Tibial nerve (tissue), 4 donors: ENCODE measurements at regions not wholly inside any gene's neighbourhood (a gene's known extent, or its start where the extent isn't known, plus 50 kb on each side); places are given as distances from the start of the nearest gene placed in this dataset.

Experiments
- DNase-seq, 2 donors: peaks; one replicate each; pipeline ENCODE4 v3.0.0-alpha.2; 2019; ENCODE audit warnings: low spot score in 2 of 2
- H3K27ac ChIP-seq, 4 donors: fragments of 200-600 bp; sonication (generic) in 3 of 4; one replicate each; pipeline ENCODE4 v1.5.1; 2017 to 2019; ENCODE audit warnings: mild to moderate bottlenecking in 1 of 4
- H3K27me3 ChIP-seq, 2 donors: fragments of 200-600 bp; sonication (generic) in 1 of 2; one replicate each; pipeline versions ENCODE4 v1.5.1 to v1.6.0; 2017 to 2019
- H3K36me3 ChIP-seq, 3 donors: fragments of 200-600 bp; sonication (generic); one replicate each; pipeline ENCODE4 v1.5.1; 2018 to 2019
- H3K4me1 ChIP-seq, 4 donors: fragments of 200-600 bp; sonication (generic) in 3 of 4; one replicate each; pipeline ENCODE4 v1.5.1; 2017 to 2019
- H3K4me3 ChIP-seq, 4 donors: fragments of 200-600 bp; sonication (generic) in 3 of 4; one replicate each; pipeline ENCODE4 v1.5.1; 2017 to 2019; ENCODE audit warnings: mild to moderate bottlenecking in 1 of 4, moderate library complexity in 1 of 4
- H3K9me3 ChIP-seq, 4 donors: fragments of 200-600 bp; sonication (generic) in 3 of 4; one replicate each; pipeline ENCODE4 v1.5.1; 2017 to 2019
- EP300 ChIP-seq, 2 donors: sonication (generic); formaldehyde crosslinking; IDR thresholded peaks; one replicate each; pipeline ENCODE4 v1.6.1; 2017; ENCODE audit warnings: antibody characterized with exemption in 2 of 2, mild to moderate bottlenecking in 1 of 2
- POLR2A ChIP-seq, 2 donors: fragments of 450-650 bp; IDR thresholded peaks; one replicate each; pipeline ENCODE4 v1.6.1; 2017; ENCODE audit warnings: antibody characterized with exemption in 2 of 2, mild to moderate bottlenecking in 2 of 2, moderate library complexity in 2 of 2
- WGBS, 2 donors: methylation state at CpG; one replicate each; pipeline ENCODE4 v1.1.5; 2018; 5-methylcytosine and 5-hydroxymethylcytosine counted together
- TF ChIP-seq, protein P1 (sequence below), 5 experiments: fragments of 200-600 bp in 3 of 5; fragments of 450-650 bp in 2 of 5; sonication (generic) in 3 of 5; IDR thresholded peaks; one replicate each; pipeline ENCODE4 v1.5.1; 2016 to 2019; ENCODE audit warnings: antibody characterized with exemption in 5 of 5, mild to moderate bottlenecking in 3 of 5, moderate library complexity in 2 of 5

DNA sequence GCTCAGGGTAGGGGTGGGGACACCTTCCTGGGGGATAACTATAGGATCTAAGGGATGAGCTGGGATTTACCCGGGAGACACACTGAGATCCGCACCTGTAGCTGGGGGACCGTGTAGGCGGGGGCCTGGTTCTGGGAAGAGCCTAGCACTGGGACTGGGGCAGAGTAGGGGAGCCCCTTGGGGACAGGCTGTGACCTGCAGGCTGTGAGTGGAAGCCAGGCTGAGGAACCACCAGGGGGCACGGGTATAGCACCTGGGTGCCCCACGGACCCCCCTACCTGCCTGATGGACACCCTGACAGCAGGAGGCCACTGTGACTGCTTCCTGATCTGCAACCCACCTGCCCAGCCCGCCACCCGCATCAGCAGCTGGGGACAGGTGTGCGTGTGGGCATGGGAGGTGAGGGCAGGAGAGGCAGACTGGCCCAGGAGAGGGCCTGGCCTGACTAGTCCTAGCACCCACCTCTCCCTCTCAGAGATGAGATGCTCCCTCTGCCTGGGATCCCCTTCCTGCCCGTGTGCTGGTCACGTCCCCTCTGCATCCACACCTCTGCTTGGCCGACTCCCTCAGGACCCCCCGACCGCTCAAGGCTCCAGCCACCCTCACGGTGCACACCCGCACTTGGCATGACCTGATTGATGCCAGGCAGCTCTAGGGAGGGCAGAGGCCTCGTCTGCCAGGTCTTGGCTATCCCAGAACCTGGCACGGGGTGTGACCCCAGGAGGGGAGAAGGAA, 94.2 kb upstream of the NKX1-1 start:
- no peak for TF ChIP-seq EP300 (IDR thresholded peaks at IDR 0.05)
- TF ChIP-seq POLR2A (IDR thresholded peaks at IDR 0.05): no peak
- Histone ChIP-seq H3K27me3 (peaks cover 0 to 6% of the 10 kb centered on the region in 2 donors), H3K36me3 (no peaks in the 10 kb centered on the region), H3K4me3 (no peak overlapping the region), H3K27ac (no peak overlapping the region), H3K4me1 (no peaks in the 10 kb centered on the region), H3K9me3 (no peaks in the 10 kb centered on the region)
- WGBS, 2 donors: 82 to 83% methylated on average over 17 to 18 of the region's 18 CpGs
- DNase-seq: no peak

DNA sequence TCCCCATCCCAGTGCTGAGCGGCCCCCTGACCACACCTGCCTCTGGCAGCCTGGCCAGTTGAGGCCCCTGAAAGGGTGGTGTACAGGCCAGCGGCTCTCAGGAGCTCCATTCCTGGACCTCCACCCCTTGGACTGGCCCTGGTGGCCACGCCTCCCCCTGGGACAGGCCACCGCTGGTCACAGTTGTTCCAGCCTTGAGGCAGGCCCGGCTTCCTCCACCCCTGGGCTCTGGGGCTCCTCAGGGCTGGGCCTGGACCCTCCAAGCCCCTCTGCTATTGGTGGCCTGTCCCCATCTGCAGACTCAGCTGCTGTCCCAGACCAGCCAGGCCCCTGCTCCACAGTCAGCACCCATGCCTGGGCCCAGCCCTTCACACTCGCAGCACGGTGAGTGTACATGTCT, 93.2 kb upstream of the NKX1-1 start:
- H3K27ac ChIP-seq: no peak overlapping the region
- H3K36me3 ChIP-seq: no peaks in the 10 kb centered on the region
- 75 to 78% methylated on average over 4 to 5 of the region's 7 CpGs for whole genome bisulfite sequencing, 2 donors
- no peak overlapping the region for H3K4me3 ChIP-seq
- TF ChIP-seq, protein P1, sequence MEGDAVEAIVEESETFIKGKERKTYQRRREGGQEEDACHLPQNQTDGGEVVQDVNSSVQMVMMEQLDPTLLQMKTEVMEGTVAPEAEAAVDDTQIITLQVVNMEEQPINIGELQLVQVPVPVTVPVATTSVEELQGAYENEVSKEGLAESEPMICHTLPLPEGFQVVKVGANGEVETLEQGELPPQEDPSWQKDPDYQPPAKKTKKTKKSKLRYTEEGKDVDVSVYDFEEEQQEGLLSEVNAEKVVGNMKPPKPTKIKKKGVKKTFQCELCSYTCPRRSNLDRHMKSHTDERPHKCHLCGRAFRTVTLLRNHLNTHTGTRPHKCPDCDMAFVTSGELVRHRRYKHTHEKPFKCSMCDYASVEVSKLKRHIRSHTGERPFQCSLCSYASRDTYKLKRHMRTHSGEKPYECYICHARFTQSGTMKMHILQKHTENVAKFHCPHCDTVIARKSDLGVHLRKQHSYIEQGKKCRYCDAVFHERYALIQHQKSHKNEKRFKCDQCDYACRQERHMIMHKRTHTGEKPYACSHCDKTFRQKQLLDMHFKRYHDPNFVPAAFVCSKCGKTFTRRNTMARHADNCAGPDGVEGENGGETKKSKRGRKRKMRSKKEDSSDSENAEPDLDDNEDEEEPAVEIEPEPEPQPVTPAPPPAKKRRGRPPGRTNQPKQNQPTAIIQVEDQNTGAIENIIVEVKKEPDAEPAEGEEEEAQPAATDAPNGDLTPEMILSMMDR (IDR thresholded peaks at IDR 0.05): no peak
- TF ChIP-seq POLR2A (IDR thresholded peaks at IDR 0.05) (no peak), EP300 (IDR thresholded peaks at IDR 0.05) (no peak)
- DNase-seq: no peak
- peaks cover 0 to 7% of the 10 kb centered on the region in 2 donors for H3K27me3 ChIP-seq
- no peaks in the 10 kb centered on the region for H3K4me1 ChIP-seq
- no peaks in the 10 kb centered on the region for H3K9me3 ChIP-seq

DNA sequence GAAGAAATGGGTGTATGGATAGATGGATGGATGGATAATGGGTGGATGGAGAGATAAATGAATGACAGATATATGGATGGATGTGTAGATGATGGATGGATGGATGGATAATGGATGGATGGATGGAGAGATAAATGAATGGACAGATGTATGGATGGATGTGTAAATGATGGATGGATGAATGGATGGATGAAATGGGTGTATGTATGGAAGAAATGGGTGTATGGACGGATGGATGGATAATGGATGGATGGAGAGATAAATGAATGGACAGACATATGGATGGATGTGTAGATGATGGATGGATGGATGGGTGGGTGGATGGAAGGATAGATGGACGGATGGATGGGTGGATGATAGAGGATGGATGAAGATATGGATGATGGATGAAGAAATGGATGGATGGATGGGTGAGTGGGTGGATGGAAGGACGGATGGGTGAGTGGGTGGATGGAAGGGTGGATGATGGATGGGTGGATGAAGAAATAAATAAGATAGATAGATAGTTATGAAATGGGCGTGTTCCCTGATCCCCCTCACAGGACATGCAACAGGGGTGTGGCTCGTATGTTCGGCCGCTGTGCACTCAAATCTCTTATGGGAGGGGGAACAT, 91.1 kb upstream of the NKX1-1 start:
- no peaks in the 10 kb centered on the region for H3K9me3 ChIP-seq
- no peaks in the 10 kb centered on the region for H3K4me1 ChIP-seq
- H3K36me3 ChIP-seq: no peaks in the 10 kb centered on the region
- peaks cover 0 to 20% of the 10 kb centered on the region in 2 donors for H3K27me3 ChIP-seq
- H3K4me3 ChIP-seq: no peak overlapping the region
- WGBS, 2 donors: 68 to 77% methylated on average over 7 of the region's 7 CpGs
- no peak for DNase-seq
- no peak overlapping the region for H3K27ac ChIP-seq
- TF ChIP-seq, protein P1 (IDR thresholded peaks at IDR 0.05): no peak
- TF ChIP-seq POLR2A (IDR thresholded peaks at IDR 0.05): no peak
- no peak for TF ChIP-seq EP300 (IDR thresholded peaks at IDR 0.05)

DNA sequence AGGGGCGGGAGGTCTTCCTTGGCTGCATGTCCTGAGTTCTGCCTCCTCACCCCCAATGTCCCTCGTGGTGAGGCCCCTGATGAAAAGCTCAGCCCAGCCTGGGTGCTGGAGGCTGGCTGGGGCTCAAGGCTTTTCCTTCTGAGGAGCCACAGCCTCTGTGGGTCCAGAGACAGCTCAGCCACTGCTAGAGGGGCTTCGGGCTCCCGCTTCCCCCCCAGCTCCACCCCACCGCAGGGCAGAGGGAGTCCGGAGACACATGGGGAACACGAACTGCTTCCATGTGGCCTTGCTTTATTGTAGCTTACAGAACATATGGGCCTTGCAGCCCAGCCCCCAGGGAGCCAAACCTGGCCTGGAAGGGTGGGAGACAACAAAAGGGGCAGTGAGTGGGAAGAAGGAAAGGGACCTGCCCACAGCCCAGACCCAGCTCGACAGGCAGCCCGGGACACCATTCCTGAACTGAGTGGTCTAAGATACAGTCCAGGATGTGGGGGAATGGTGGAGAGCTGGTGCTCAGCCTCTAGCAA, 89.9 kb upstream of the NKX1-1 start:
- no peak for DNase-seq
- peaks cover 0 to 29% of the 10 kb centered on the region in 2 donors for H3K27me3 ChIP-seq

DNA sequence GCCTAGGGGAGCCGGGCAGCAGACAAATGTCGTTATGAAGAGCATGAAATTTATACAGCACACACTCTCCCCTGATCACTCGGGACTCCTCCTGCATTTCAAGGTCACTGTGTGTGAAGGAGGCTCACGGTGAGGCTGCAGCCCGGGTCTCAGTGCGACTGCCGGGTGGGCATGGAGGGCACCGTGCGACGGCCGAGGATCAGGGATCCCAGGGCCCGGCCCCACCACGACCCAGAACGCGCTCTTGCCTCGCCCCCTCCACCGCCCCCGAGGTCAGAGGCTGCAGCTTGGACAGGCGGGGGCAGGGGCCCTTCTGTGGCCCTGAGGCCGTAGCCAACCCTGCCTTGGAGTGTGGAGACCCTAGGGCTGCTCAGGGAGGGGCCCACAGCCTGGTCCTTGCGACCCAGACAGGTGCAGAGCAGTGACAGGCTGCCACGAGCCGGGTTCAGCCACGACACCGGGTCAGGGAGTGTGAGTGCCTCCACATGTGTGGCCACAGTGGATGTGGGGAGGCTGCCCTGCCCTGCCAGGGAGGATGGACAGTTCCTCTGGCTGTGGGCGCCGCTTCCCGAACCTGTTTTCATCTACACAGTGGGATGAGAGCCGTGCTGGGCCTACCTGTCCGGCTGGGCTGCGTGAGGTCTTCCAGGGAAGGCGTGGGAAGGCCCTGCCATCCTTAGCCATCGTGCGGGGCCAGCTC, 89.3 kb upstream of the NKX1-1 start:
- no peaks in the 10 kb centered on the region for H3K9me3 ChIP-seq
- 70 to 76% methylated on average over 12 to 34 of the region's 34 CpGs for WGBS, 2 donors
- no peaks in the 10 kb centered on the region for H3K36me3 ChIP-seq
- TF ChIP-seq EP300 (IDR thresholded peaks at IDR 0.05): no peak
- TF ChIP-seq, protein P1 (IDR thresholded peaks at IDR 0.05): no peak
- no peak for TF ChIP-seq POLR2A (IDR thresholded peaks at IDR 0.05)
- no peak for DNase-seq
- no peak overlapping the region for H3K4me3 ChIP-seq
- H3K27ac ChIP-seq: no peak overlapping the region
- H3K27me3 ChIP-seq: peaks cover 0 to 35% of the 10 kb centered on the region in 2 donors
- H3K4me1 ChIP-seq: no peaks in the 10 kb centered on the region

More for the DNA sequence above, 89.9 kb upstream of the NKX1-1 start:
- no peak overlapping the region for H3K4me3 ChIP-seq
- H3K27ac ChIP-seq: no peak overlapping the region
- TF ChIP-seq POLR2A (IDR thresholded peaks at IDR 0.05) (no peak), EP300 (IDR thresholded peaks at IDR 0.05) (no peak)
- TF ChIP-seq, protein P1 (IDR thresholded peaks at IDR 0.05): no peak
- H3K9me3 ChIP-seq: no peaks in the 10 kb centered on the region
- 69 to 76% methylated on average over 7 to 9 of the region's 9 CpGs for WGBS, 2 donors
- no peaks in the 10 kb centered on the region for H3K36me3 ChIP-seq
- no peaks in the 10 kb centered on the region for H3K4me1 ChIP-seq
